Stimulated activated CD8-positive, alpha-beta memory T cell treated with anti-CD3 and anti-CD28 coated beads, Interleukin-4, amount 100 ng/mL, for 48 hours (primary cell): ENCODE measurements at regions not wholly inside any gene's neighbourhood (a gene's known extent, or its start where the extent isn't known, plus 50 kb on each side); places are given as distances from the start of the nearest gene placed in this dataset.
"Not testable (repeated sequence)": the region's sequence is repeated elsewhere in the genome, so short reads cannot be mapped to it uniquely, and the experiment has no call there.

ENCODE experiments used
- DNase-seq: peaks from one replicate; pipeline ENCODE4 v3.0.0-alpha.2; 2020

GRCh38 chr12:129959889-129960288, 56.1 kb upstream of the TMEM132D start:
- DNase-seq: no peak

- DNase-seq: no peak
These were observed 57.3 kb upstream of the TMEM132D start for GRCh38 chr12:129961091-129961490.

GRCh38 chr12:129961856-129962255, 58.0 kb upstream of the TMEM132D start:
- DNase-seq: no peak

- no peak for DNase-seq
These were observed 60.5 kb upstream of the TMEM132D start for GRCh38 chr12:129964300-129964699.

- DNase-seq: no peak
These were observed 61.1 kb upstream of the TMEM132D start for GRCh38 chr12:129964826-129965457.

GRCh38 chr12:129966146-129966995, 62.5 kb upstream of the TMEM132D start:
- DNase-seq: no peak

GRCh38 chr12:129971721-129972120, 67.9 kb upstream of the TMEM132D start:
- no peak for DNase-seq

- DNase-seq: no peak
These were observed 69.6 kb upstream of the TMEM132D start for GRCh38 chr12:129973236-129973961.

- no peak for DNase-seq
These were observed 80.3 kb upstream of the TMEM132D start for GRCh38 chr12:129984106-129984505.

- DNase-seq: no peak
These were observed 84.0 kb upstream of the TMEM132D start for GRCh38 chr12:129987841-129988240.

GRCh38 chr12:129994634-129995033, 90.8 kb upstream of the TMEM132D start:
- no peak for DNase-seq

GRCh38 chr12:129997239-129997638, 93.4 kb upstream of the TMEM132D start:
- DNase-seq: no peak

GRCh38 chr12:130004310-130004877, 100.6 kb upstream of the TMEM132D start:
- not testable (repeated sequence) for DNase-seq

GRCh38 chr12:130007771-130008170, 103.9 kb upstream of the TMEM132D start:
- no peak for DNase-seq

- DNase-seq: no peak
These were observed 104.4 kb upstream of the TMEM132D start for GRCh38 chr12:130008241-130008640.

- DNase-seq: no peak
These were observed 106.1 kb upstream of the TMEM132D start for GRCh38 chr12:130009961-130010360.

- DNase-seq: no peak
These were observed 108.0 kb upstream of the TMEM132D start for GRCh38 chr12:130011611-130012385.

GRCh38 chr12:130013771-130014484, 110.1 kb upstream of the TMEM132D start:
- peak; percentile 73 for DNase-seq

- DNase-seq: no peak
These were observed 110.6 kb upstream of the TMEM132D start for GRCh38 chr12:130014485-130014807.

GRCh38 chr12:130016194-130016593, 112.4 kb upstream of the TMEM132D start:
- no peak for DNase-seq

- no peak for DNase-seq
These were observed 113.2 kb upstream of the TMEM132D start for GRCh38 chr12:130016986-130017385.
